ENCODE measurements at regions not wholly inside any gene's neighbourhood (a gene's known extent, or its start where the extent isn't known, plus 50 kb on each side); places are given as distances from the start of the nearest gene placed in this dataset.

- Histone ChIP-seq H3K79me2 (ENCODE audit: insufficient read depth, low read depth, low read length) (no peaks in the 10 kb centered on the region), H3K4me3 (ENCODE audit: low read depth, low read length, poor library complexity, severe bottlenecking) (no peak overlapping the region), H3K36me3 (ENCODE audit: insufficient read depth, low read length) (no peaks in the 10 kb centered on the region), H4K20me1 (ENCODE audit: insufficient read depth, low read length) (no peaks in the 10 kb centered on the region), H2AFZ (ENCODE audit: low read length) (no peak overlapping the region), H3K4me1 (ENCODE audit: insufficient read depth, low read length, poor library complexity, severe bottlenecking) (no peaks in the 10 kb centered on the region), H3K9me3 (ENCODE audit: low read length) (no peaks in the 10 kb centered on the region), H3K9me2 (ENCODE audit: insufficient read depth, low read length) (no peaks in the 10 kb centered on the region), H3K27ac (ENCODE audit: low read depth, low read length, poor library complexity, severe bottlenecking) (no peak overlapping the region), H3K4me2 (ENCODE audit: low read length) (no peak overlapping the region)
- CTCF ChIA-PET (ENCODE audit: unreplicated experiment), result no interaction called here
- no peak for DNase-seq (ENCODE audit: low spot score)
- intact Hi-C loops (cut with micrococcal nuclease; ENCODE audit: unreplicated experiment), result no loop called here
- BruUV-seq (replicated peaks), result no TSS peak
- no peak for TF ChIP-seq CTCF (conservative IDR thresholded peaks at IDR 0.05; ENCODE audit: low read length)
- TF ChIP-seq EZH2phosphoT487 (IDR thresholded peaks at IDR 0.05; ENCODE audit: borderline replicate concordance, low read depth, low read length), result no peak
- POLR2A ChIA-PET, result no interaction called here
These were observed 105.3 kb upstream of the LRIG1 start for GRCh38 chr3:66606126-66606525.

GRCh38 chr3:66606868-66607267 is 106.0 kb upstream of the LRIG1 start:
- no TSS peak for BruUV-seq (replicated peaks)

More at GRCh38 chr3:66606868-66607267, 106.0 kb upstream of the LRIG1 start:
- no peak for DNase-seq (ENCODE audit: low spot score)
- intact Hi-C loops (cut with micrococcal nuclease; ENCODE audit: unreplicated experiment), result no loop called here
- Histone ChIP-seq H3K79me2 (ENCODE audit: insufficient read depth, low read depth, low read length) (no peaks in the 10 kb centered on the region), H3K4me2 (ENCODE audit: low read length) (no peak overlapping the region), H3K9me3 (ENCODE audit: low read length) (no peaks in the 10 kb centered on the region), H3K9me2 (ENCODE audit: insufficient read depth, low read length) (no peaks in the 10 kb centered on the region), H2AFZ (ENCODE audit: low read length) (no peak overlapping the region), H3K36me3 (ENCODE audit: insufficient read depth, low read length) (no peaks in the 10 kb centered on the region), H3K4me1 (ENCODE audit: insufficient read depth, low read length, poor library complexity, severe bottlenecking) (no peaks in the 10 kb centered on the region), H3K4me3 (ENCODE audit: low read depth, low read length, poor library complexity, severe bottlenecking) (no peak overlapping the region), H4K20me1 (ENCODE audit: insufficient read depth, low read length) (no peaks in the 10 kb centered on the region), H3K27ac (ENCODE audit: low read depth, low read length, poor library complexity, severe bottlenecking) (no peak overlapping the region)
- POLR2A ChIA-PET, result interaction anchor here (0.7 kb wide), 1 partner anchor 1170 kb away, joined by 3 read pairs; no protein-coding TSS in a partner anchor
- TF ChIP-seq CTCF (conservative IDR thresholded peaks at IDR 0.05; ENCODE audit: low read length) (no peak), EZH2phosphoT487 (IDR thresholded peaks at IDR 0.05; ENCODE audit: borderline replicate concordance, low read depth, low read length) (no peak)
- CTCF ChIA-PET (ENCODE audit: unreplicated experiment), result no interaction called here
